Right ventricle myocardium superior (tissue), 1 donor: ENCODE measurements at regions not wholly inside any gene's neighbourhood (a gene's known extent, or its start where the extent isn't known, plus 50 kb on each side); places are given as distances from the start of the nearest gene placed in this dataset.

Experiments used
- ATAC-seq: fragments of 200-7000 bp; cut with Tn5 transposase; one replicate; pipeline ENCODE4 v1.9.1; 2020; ENCODE audit warnings: mild to moderate bottlenecking; ENCODE audit not compliant: poor library complexity
- DNase-seq: peaks from one replicate; pipeline ENCODE4 v3.0.0-alpha.2; 2020
- intact Hi-C: fragments of 100-400 bp; cut with DNase I; formaldehyde crosslinking; loops from one replicate; pipeline ENCODE4 v1.11.2; 2022
- donor health status: DM: no; HTN: yes; CAD: no; lungs with severe emphysema.

- DNase-seq (no peak), ATAC-seq (no peak)
These were observed 56.7 kb upstream of the ARHGAP28 start for GRCh38 chr18:6672821-6673308.

GRCh38 chr18:6677086-6677485 is 52.4 kb upstream of the ARHGAP28 start:
- intact Hi-C loops, result no loop called here
- ATAC-seq, result no peak
- no peak for DNase-seq

More at GRCh38 chr18:6672821-6673308, 56.7 kb upstream of the ARHGAP28 start:
- intact Hi-C loops, result no loop called here

GRCh38 chr18:6679201-6679600 is 50.3 kb upstream of the ARHGAP28 start:
- DNase-seq (no peak), ATAC-seq (no peak)
- intact Hi-C loops, result no loop called here
